Activated effector memory CD4-positive, alpha-beta T cell treated with anti-CD3 and anti-CD28 coated beads, Interleukin-2, amount 50 U/mL, for 16 hours (primary cell): ENCODE measurements at regions not wholly inside any gene's neighbourhood (a gene's known extent, or its start where the extent isn't known, plus 50 kb on each side); places are given as distances from the start of the nearest gene placed in this dataset.
"Not testable (repeated sequence)": the region's sequence is repeated elsewhere in the genome, so short reads cannot be mapped to it uniquely, and the experiment has no call there.

ENCODE experiments used
- DNase-seq: peaks from one replicate; pipeline ENCODE4 v3.0.0-alpha.2; 2020

DNA sequence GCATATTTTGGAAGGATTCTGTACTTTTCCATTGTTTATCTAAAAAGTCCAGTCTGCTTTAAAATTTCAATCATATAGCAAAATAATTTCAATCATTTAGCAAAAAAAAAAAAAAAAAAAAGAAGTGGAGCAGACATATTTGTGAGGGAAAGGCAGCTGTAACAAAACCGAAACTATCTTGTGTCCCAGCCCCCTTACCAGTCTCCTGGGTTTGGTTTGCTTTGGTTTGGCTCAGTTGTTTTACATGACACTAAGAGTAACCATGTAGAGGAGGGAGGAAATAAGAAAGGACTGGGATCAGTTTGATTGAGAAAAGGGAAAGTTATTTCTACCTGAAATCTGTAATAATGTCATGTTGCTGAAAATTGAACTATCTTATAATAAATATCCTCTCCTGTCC lies 158.8 kb upstream of the GADL1 start:
- DNase-seq = no peak

DNA sequence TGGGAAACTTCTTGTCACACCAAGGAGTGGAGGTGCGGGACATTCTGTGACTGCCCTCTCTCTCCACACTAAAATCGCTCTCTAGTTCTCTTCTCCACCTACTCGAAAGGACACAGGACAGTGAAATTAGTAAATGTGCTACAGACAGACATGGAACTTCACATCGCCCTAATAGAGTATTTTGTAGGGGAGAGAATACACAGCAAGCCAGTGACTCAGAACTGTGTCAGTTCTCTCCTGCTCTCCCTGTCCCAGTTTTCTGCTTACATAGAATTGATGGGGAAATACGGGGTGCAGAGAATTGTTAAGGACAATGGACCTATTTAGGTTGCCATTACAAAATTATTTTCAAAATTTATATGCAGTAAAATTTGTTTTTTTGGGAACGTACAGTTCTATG lies 159.6 kb upstream of the GADL1 start:
- DNase-seq = no peak

- no peak for DNase-seq
Measured at GRCh38 chr3:31055757-31056156, 161.3 kb upstream of the GADL1 start.

GRCh38 chr3:31057891-31058290 lies 163.4 kb upstream of the GADL1 start:
- no peak for DNase-seq

GRCh38 chr3:31064021-31064420 lies 169.6 kb upstream of the GADL1 start:
- DNase-seq = no peak

GRCh38 chr3:31065765-31066164 lies 171.3 kb upstream of the GADL1 start:
- DNase-seq = no peak

GRCh38 chr3:31067004-31067403 lies 172.5 kb upstream of the GADL1 start:
- DNase-seq = no peak

GRCh38 chr3:31075471-31075870 lies 181.0 kb upstream of the GADL1 start:
- DNase-seq = no peak

DNA sequence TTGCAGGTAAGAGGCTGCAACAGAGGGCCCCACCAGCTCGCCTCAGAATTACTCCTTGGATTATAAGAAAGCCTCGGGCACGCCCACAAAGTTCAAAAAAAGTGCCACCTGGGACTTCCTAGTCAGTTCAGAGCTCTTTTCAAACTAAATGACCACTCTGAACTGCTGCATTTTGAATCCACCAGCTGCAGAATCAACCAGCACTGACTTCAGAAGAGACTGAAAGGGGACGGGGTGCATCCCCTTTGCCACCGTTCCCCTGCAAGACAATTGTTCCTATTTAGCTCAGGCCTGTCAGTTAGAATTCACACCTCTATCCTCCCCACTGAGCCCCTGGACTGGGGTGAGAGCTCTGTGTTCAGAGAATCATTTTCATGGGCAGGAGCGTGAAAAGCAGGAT lies 181.4 kb upstream of the GADL1 start:
- no peak for DNase-seq

DNA sequence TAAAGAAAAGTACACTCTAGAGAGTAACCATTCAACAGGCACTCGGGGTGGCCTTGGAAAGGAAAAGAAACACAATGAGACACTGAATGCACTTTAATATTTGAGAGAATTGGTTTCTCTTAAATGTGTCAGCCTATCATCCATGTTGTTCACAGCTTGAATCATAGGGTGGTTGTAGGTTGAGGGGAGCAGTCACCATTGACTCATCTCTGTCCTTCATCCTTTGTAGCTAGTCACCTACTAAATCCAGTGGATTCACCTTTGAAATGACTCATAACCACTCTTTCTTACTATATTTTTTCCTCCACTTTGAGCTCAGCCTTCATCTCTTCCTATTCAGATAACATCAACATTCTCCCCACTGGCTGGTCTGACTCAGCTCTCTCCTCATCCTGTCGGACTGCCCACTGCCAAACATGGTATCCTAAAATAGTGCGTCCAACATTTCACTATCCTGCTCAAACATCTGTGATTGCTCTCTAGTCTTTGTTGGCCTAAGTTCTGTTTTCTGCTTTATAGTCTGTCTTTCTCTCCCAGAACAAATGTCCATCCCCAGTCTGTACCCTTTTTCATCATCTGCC lies 182.7 kb upstream of the GADL1 start:
- DNase-seq = peak; percentile 64

- no peak for DNase-seq
Measured at GRCh38 chr3:31077826-31078225, 183.4 kb upstream of the GADL1 start.

DNA sequence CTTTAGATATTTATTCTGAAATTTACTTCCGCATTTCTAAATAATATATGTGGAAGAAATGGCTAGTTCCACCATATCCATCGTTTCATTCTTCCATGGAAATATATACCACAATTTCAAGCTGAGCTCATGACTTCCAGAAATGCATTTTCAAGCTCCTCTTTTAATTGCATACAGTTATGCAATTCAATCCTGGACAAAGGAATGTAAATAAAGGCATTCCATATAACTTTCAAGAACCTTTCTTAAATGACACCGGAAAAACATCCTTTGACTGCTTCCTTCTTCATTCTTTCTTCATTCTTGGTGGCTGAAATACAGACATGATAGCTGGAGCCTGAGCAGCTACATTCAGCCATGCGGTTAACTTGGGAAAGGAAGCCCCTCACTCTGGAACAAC lies 185.2 kb upstream of the GADL1 start:
- DNase-seq = no peak

DNA sequence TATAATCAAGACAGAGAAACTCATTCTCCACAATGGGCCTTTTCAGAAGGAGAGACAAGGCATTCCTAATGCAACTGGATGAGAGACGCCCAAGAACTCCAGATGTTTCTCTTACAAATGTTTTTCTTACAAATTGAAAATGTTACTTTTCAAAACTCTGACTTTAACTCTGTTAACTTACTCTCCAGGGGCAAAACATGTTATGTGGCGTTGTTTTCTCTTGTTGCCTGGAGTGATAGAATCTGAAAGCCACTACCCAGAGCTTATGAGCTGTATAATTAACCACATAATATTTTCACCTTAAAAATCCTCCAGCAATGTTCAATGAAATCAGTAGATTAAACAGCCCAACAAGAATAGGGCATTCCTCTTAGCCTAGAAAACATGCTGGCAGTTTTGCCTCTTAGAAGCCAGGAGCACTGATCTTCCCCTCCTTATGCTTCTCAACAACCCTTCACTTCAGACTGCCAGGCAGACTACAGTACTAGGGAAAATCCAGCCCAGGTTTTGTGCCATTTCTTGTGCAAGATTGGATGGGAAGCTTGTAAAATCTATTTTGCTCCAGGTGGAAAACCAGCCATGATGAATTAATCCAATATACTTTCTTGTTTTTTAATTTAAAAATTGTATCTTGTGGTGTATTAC lies 186.7 kb upstream of the GADL1 start:
- no peak for DNase-seq

GRCh38 chr3:31086148-31086547 lies 191.7 kb upstream of the GADL1 start:
- DNase-seq = no peak

GRCh38 chr3:31086698-31087097 lies 192.2 kb upstream of the GADL1 start:
- DNase-seq = no peak

- DNase-seq = no peak
Measured at GRCh38 chr3:31091748-31092147, 197.3 kb upstream of the GADL1 start.

DNA sequence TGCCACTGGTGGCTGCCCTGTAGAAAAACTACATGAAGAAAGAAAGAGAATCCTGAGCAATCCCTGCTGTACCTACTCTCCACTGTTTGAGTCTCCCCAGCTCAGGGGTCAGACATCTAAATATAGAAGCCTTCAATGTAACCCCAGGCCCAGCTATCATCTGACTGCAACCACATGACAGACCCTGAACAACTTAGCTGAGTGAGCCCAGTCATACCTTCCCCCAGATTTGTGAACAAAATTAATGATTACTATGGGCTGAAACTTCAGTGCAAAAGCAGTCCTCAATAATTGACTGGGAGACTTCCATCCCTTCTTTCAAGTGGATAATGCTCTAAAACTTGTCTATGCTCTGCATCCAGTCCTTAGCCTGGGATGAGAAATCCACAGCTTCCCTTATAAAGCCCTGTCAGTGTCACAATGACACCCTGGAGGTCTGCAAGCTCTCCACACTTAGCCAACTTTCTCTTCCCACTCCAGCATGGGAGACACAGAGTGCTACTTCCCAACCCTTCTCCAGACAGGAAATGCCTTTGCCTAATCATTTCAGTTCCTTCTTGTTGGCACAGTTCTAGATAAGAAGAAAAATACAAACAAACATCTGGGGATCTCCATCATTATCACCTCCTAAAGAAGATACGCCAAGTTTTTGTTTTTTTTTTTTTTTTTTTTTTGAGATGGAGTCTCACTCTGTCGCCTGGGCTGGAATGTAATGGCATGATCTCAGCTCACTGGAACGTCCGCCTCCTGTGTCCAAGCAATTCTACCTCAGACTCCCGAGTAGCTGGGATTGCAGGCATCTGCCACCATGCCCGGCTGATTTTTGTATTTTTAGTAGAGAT lies 198.5 kb upstream of the GADL1 start:
- no peak for DNase-seq

- DNase-seq = no peak
Measured at GRCh38 chr3:31093606-31094005, 199.1 kb upstream of the GADL1 start.

DNA sequence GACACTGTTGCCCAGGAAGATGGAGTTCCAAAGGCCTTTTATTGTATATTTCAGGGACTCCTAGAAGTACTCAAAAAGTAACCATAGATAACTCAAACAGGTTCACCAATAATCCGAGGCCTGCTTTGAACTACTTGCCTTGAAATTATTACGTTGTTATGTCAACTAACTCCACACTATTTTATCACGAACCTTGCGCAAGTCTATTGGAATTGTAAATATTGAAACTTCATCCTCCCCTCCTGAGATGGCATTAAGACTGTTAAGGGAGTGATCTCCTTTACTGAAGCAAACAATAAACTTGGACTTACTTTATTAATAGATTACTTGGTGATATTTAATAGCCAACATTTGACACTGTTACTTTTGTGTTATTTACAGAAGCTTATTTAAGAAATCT lies 199.6 kb upstream of the GADL1 start:
- DNase-seq = no peak

- no peak for DNase-seq
Measured at GRCh38 chr3:31095255-31095654, 200.8 kb upstream of the GADL1 start.

GRCh38 chr3:31096661-31097395 lies 202.4 kb upstream of the GADL1 start:
- DNase-seq = no peak

GRCh38 chr3:31100519-31100918 lies 206.1 kb upstream of the GADL1 start:
- no peak for DNase-seq

GRCh38 chr3:31101285-31101684 lies 206.8 kb upstream of the GADL1 start:
- not testable (repeated sequence) for DNase-seq
